K562 (cell line): ENCODE measurements at regions not wholly inside any gene's neighbourhood (a gene's known extent, or its start where the extent isn't known, plus 50 kb on each side); places are given as distances from the start of the nearest gene placed in this dataset.

ENCODE experiments used
- ATAC-seq: fragments of 200-7000 bp; cut with Tn5 transposase; 3 replicates; pipeline ENCODE4 v1.9.1; 2020; ENCODE audit warnings: moderate library complexity
- BruUV-seq: library from RNA; stranded (reverse); fragments of 400-500 nt; replicated peaks from 2 replicates; lab custom pipeline; 2021; lab: Mats Ljungman, UMichigan
- CTCF ChIA-PET: fragments of 300-600 bp; formaldehyde crosslinking; extraction: SDS; loops from one replicate; lab custom pipeline; 2021; ENCODE audit warnings: low intra/inter-chr PET ratio; lab: Yijun Ruan, JAX
- POLR2A ChIA-PET: fragments of 300-600, 350-650 bp; sonication (Branson Sonifier 250); formaldehyde crosslinking; extraction: SDS; loops from one replicate; lab custom pipeline; 2021; ENCODE audit warnings: antibody characterized with exemption, inconsistent platforms; lab: Yijun Ruan, JAX
- DNase-seq, 4 experiments: peaks; one replicate each; pipeline versions ENCODE4 v3.0.0 to v3.0.0-alpha.2; 2011 to 2018; ENCODE audit warnings: low spot score in 3 of 4, mixed read lengths in 3 of 4; ENCODE audit errors: extremely low read depth in 1 of 4
- FAIRE-seq: peaks from 2 replicates; lab custom pipeline; 2011; peaks lifted over from hg19 to GRCh38; lab: Jason Lieb, UNC
- H2AFZ ChIP-seq: 2 replicates; pipeline ENCODE4 v1.6.0; 2011; ENCODE audit warnings: low read depth, low read length, control low read depth, inconsistent platforms
- H3K27ac ChIP-seq: fragments of 200-600 bp; 3 replicates; pipeline ENCODE4 v1.8.0; 2011; ENCODE audit warnings: low read depth, mild to moderate bottlenecking, control low read depth, inconsistent platforms, low read length, moderate library complexity, mixed read lengths; ENCODE audit errors: extremely low read depth
- H3K27me3 ChIP-seq, 2 experiments: fragments of 300-600 bp in 1 of 2; 2 replicates in 1 of 2; 3 replicates in 1 of 2; pipeline versions ENCODE4 v1.6.0 to v1.8.0; 2011; ENCODE audit warnings: inconsistent platforms in 2 of 2, low read length in 2 of 2, mild to moderate bottlenecking in 1 of 2, mixed read lengths in 1 of 2, moderate library complexity in 1 of 2; ENCODE audit not compliant: control insufficient read depth in 2 of 2, insufficient read depth in 2 of 2
- H3K36me3 ChIP-seq: fragments of 300-600 bp; 3 replicates; pipeline ENCODE4 v1.8.0; 2011; ENCODE audit warnings: mild to moderate bottlenecking, low read length, inconsistent platforms; ENCODE audit not compliant: control insufficient read depth, insufficient read depth
- H3K4me1 ChIP-seq, 2 experiments: fragments of 200-600 bp in 1 of 2; replicated peaks in 1 of 2; 2 replicates in 1 of 2; 3 replicates in 1 of 2; pipeline versions ENCODE4 v1.5.1 to v1.8.0; 2011; ENCODE audit warnings: inconsistent platforms in 2 of 2, low read length in 2 of 2, mild to moderate bottlenecking in 1 of 2, mixed read lengths in 1 of 2, moderate library complexity in 1 of 2; ENCODE audit not compliant: control insufficient read depth in 2 of 2, insufficient read depth in 2 of 2
- H3K4me2 ChIP-seq: 2 replicates; pipeline ENCODE4 v1.6.1; 2011; ENCODE audit warnings: low read length, control low read depth, inconsistent platforms, mixed read lengths; ENCODE audit not compliant: insufficient read depth
- H3K4me3 ChIP-seq: fragments of 200-600 bp; sonication (generic), shearing (Covaris generic); 2 replicates; pipeline ENCODE4 v1.5.1; 2016; ENCODE audit warnings: control low read depth, inconsistent platforms
- H3K79me2 ChIP-seq: fragments of 200-600 bp; 3 replicates; pipeline ENCODE4 v1.8.0; 2011; ENCODE audit warnings: low read length, inconsistent platforms; ENCODE audit not compliant: control insufficient read depth, insufficient read depth
- H3K9ac ChIP-seq, 2 experiments: 2 replicates each; pipeline versions ENCODE4 v1.6.0 to v1.6.1; 2011; ENCODE audit warnings: low read depth in 2 of 2, low read length in 2 of 2, control low read depth in 1 of 2, inconsistent platforms in 1 of 2, mild to moderate bottlenecking in 1 of 2, mixed read lengths in 1 of 2; ENCODE audit not compliant: insufficient read depth in 1 of 2
- H3K9me1 ChIP-seq: one replicate; pipeline ENCODE4 v1.6.0; 2011; ENCODE audit warnings: inconsistent platforms, mild to moderate bottlenecking, low read length, moderate library complexity; ENCODE audit not compliant: control insufficient read depth, insufficient read depth
- H3K9me3 ChIP-seq: replicated peaks from 2 replicates; pipeline ENCODE4 v1.5.1; 2011; ENCODE audit warnings: low read depth, low read length, inconsistent platforms; ENCODE audit not compliant: control insufficient read depth, insufficient read depth
- H4K20me1 ChIP-seq: replicated peaks from 2 replicates; pipeline ENCODE4 v1.6.1; 2011; ENCODE audit warnings: low read length, inconsistent platforms, mixed read lengths; ENCODE audit not compliant: control insufficient read depth, insufficient read depth
- CC2D1A ChIP-seq: fragments of 450-650 bp; IDR thresholded peaks from 2 replicates; pipeline ENCODE4 v1.6.1; 2017; ENCODE audit warnings: mild to moderate bottlenecking
- EZH2 ChIP-seq: IDR thresholded peaks from 2 replicates; pipeline ENCODE4 v1.6.1; 2012; ENCODE audit warnings: low read depth, mild to moderate bottlenecking, inconsistent platforms, low read length, borderline replicate concordance
- ILK ChIP-seq: fragments of 450-650 bp; IDR thresholded peaks from 2 replicates; pipeline ENCODE4 v1.6.1; 2016; ENCODE audit warnings: missing genetic modification characterization, low read depth, mild to moderate bottlenecking, missing compliant biosample characterization, moderate library complexity, borderline replicate concordance
- RAD21 ChIP-seq, 2 experiments: fragments of 250-450 bp in 1 of 2; fragments of 450-650 bp in 1 of 2; sonication (Bioruptor Pico) in 1 of 2; formaldehyde crosslinking in 1 of 2; IDR thresholded peaks in 1 of 2; conservative IDR thresholded peaks in 1 of 2; 2 replicates each; pipeline versions ENCODE4 v1.4.0 to v1.8.0; 2020 to 2022; ENCODE audit warnings: mild to moderate bottlenecking in 2 of 2, moderate library complexity in 1 of 2
- REST ChIP-seq, 2 experiments: fragments of 450-650 bp; formaldehyde crosslinking in 1 of 2; IDR thresholded peaks; 2 replicates each; pipeline versions ENCODE4 v1.4.0 to v1.6.1; 2014 to 2020; ENCODE audit warnings: mild to moderate bottlenecking in 2 of 2, borderline replicate concordance in 1 of 2, low read depth in 1 of 2
- SMC3 ChIP-seq: conservative IDR thresholded peaks from 2 replicates; pipeline ENCODE4 v1.6.1; 2011; ENCODE audit warnings: low read depth, low read length, improper control_type of control experiment; ENCODE audit not compliant: insufficient read depth
- ZBTB43 ChIP-seq: sonication (generic); formaldehyde crosslinking; IDR thresholded peaks from 2 replicates; pipeline ENCODE4 v1.8.0; 2023; ENCODE audit warnings: mild to moderate bottlenecking, missing genetic modification reagents
- ZNF431 ChIP-seq: sonication (generic); formaldehyde crosslinking; IDR thresholded peaks from 2 replicates; pipeline ENCODE4 v1.8.0; 2022; ENCODE audit warnings: mild to moderate bottlenecking, missing genetic modification reagents
- WGBS: fragments of 100-300 bp; shearing (Covaris generic); methylation state at CpG from one replicate; pipeline ENCODE4 v1.1.6; 2016; ENCODE audit warnings: low coverage, mixed read lengths; ENCODE audit not compliant: insufficient coverage; ENCODE audit errors: missing lambda C conversion rate; 5-methylcytosine and 5-hydroxymethylcytosine counted together
- in situ Hi-C: fragments of 300-500 bp; cut with MboI; formaldehyde crosslinking; loops from 4 replicates; pipeline ENCODE4 v1.15.0; 2018; ENCODE audit warnings: inconsistent platforms, mixed read lengths
- intact Hi-C: fragments of 100-400 bp; cut with micrococcal nuclease; formaldehyde crosslinking; loops from 2 replicates; pipeline ENCODE4 v1.14.2; 2022
- TF ChIP-seq, protein P1 (sequence below): fragments of 250-450 bp; sonication (Bioruptor Pico); IDR thresholded peaks from 2 replicates; pipeline ENCODE4 v1.5.0; 2021; ENCODE audit warnings: mild to moderate bottlenecking, borderline replicate concordance

DNA sequence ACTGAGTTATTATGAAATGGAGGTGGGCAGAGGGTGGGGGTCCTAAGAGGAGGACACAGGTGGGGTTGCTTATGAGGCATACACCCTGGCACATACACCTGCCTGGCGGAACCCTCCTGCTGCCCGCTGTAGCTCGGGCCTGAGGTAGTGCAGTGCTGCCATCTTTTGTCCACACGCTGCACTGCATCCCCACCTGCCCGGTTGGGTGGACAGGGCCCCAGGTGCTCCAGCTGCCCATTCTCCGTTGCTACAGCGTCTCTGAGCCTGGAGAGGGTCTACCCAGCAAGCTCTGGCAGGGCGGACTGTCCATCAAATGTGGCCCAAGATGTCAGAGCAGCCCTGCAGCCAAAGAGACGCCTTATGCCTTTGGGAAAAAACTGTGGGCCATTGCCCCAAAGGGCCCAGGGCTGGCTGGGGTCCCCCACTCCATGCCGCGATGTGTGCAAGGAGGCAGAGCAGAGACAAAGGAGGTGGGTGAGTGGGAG, 131.2 kb downstream of the BUD13 start:
- ChIA-PET POLR2A (no interaction called here), CTCF (interaction anchor here (1.2 kb wide), 1 partner anchor 128 kb away, joined by 4 read pairs; no protein-coding TSS in a partner anchor)
- Histone ChIP-seq H3K36me3 (no peaks in the 10 kb centered on the region), H3K9me1 (no peaks in the 10 kb centered on the region), H3K27me3 (peaks cover 0 to 9% of the 10 kb centered on the region in 2 experiments; a peak in 2 of 5 replicates), H3K4me3 (no peak overlapping the region), H3K27ac (no peak overlapping the region), H3K4me1 (no peaks in the 10 kb centered on the region), H2AFZ (no peak overlapping the region), H3K9ac (no peak overlapping the region), H3K4me2 (no peak overlapping the region), H3K9me3 (no peaks in the 10 kb centered on the region), H4K20me1 (peaks cover 10% of the 10 kb centered on the region; the same call in 1 of the 2 replicates), H3K79me2 (no peaks in the 10 kb centered on the region)
- FAIRE-seq (peak; percentile 70), DNase-seq (peak; percentile 38 to 72 (median 44)), ATAC-seq (peak; percentile 95)
- in situ Hi-C loops, result no loop called here
- BruUV-seq, result no TSS peak
- WGBS, result under 1% methylated on average over 11 of the region's 11 CpGs
- intact Hi-C loops, result loop anchor here (1.0 to 10.0 kb wide), 4 partner anchors 51 to 287 kb away; no protein-coding TSS in a partner anchor
- no peak for TF ChIP-seq ZNF431
- TF ChIP-seq ZBTB43 (CRISPR knock-in tag), result no peak
- TF ChIP-seq CC2D1A, result 0 out of 2 replicates have a peak, but pooled peaks have one; percentile 16
- peak; percentile 21; the same call in 1 of the 2 replicates for TF ChIP-seq REST (IDR thresholded peaks at IDR 0.05; ENCODE audit: borderline replicate concordance)
- TF ChIP-seq REST (CRISPR knock-in tag; IDR thresholded peaks at IDR 0.05; ENCODE audit: low read depth), result no peak
- TF ChIP-seq EZH2, result no peak
- TF ChIP-seq SMC3, result peak; percentile 51; the same call in 1 of the 2 replicates
- no peak for TF ChIP-seq ILK (tag)
- TF ChIP-seq RAD21 (CRISPR knock-in tag; conservative IDR thresholded peaks at IDR 0.05 in 1 of 2, IDR thresholded peaks at IDR 0.05 in 1 of 2), result peak; percentile 43 to 77
- TF ChIP-seq, protein P1, sequence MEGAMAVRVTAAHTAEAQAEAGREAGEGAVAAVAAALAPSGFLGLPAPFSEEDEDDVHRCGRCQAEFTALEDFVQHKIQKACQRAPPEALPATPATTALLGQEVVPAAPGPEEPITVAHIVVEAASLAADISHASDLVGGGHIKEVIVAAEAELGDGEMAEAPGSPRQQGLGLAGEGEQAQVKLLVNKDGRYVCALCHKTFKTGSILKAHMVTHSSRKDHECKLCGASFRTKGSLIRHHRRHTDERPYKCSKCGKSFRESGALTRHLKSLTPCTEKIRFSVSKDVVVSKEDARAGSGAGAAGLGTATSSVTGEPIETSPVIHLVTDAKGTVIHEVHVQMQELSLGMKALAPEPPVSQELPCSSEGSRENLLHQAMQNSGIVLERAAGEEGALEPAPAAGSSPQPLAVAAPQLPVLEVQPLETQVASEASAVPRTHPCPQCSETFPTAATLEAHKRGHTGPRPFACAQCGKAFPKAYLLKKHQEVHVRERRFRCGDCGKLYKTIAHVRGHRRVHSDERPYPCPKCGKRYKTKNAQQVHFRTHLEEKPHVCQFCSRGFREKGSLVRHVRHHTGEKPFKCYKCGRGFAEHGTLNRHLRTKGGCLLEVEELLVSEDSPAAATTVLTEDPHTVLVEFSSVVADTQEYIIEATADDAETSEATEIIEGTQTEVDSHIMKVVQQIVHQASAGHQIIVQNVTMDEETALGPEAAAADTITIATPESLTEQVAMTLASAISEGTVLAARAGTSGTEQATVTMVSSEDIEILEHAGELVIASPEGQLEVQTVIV, result no peak
